Suprapubic skin (tissue), 4 donors: ENCODE measurements at regions not wholly inside any gene's neighbourhood (a gene's known extent, or its start where the extent isn't known, plus 50 kb on each side); places are given as distances from the start of the nearest gene placed in this dataset.

Experiments
- CTCF ChIP-seq, 2 donors: fragments of 200-600 bp in 1 of 2; fragments of 450-650 bp in 1 of 2; sonication (generic) in 1 of 2; IDR thresholded peaks; one replicate each; pipeline ENCODE4 v1.5.1; 2016 to 2019; ENCODE audit warnings: antibody characterized with exemption in 2 of 2, mild to moderate bottlenecking in 1 of 2, moderate library complexity in 1 of 2
- EP300 ChIP-seq: sonication (generic); formaldehyde crosslinking; IDR thresholded peaks from one replicate; pipeline ENCODE4 v1.6.1; 2017; ENCODE audit warnings: antibody characterized with exemption
- POLR2A ChIP-seq, 2 donors: fragments of 450-650 bp; IDR thresholded peaks; one replicate each; pipeline ENCODE4 v1.6.1; 2017; ENCODE audit warnings: antibody characterized with exemption in 2 of 2, mild to moderate bottlenecking in 2 of 2, moderate library complexity in 2 of 2
- POLR2AphosphoS5 ChIP-seq, 3 donors: sonication (generic); formaldehyde crosslinking; IDR thresholded peaks; one replicate each; pipeline ENCODE4 v1.6.1; 2017; ENCODE audit warnings: antibody characterized with exemption in 3 of 3

DNA sequence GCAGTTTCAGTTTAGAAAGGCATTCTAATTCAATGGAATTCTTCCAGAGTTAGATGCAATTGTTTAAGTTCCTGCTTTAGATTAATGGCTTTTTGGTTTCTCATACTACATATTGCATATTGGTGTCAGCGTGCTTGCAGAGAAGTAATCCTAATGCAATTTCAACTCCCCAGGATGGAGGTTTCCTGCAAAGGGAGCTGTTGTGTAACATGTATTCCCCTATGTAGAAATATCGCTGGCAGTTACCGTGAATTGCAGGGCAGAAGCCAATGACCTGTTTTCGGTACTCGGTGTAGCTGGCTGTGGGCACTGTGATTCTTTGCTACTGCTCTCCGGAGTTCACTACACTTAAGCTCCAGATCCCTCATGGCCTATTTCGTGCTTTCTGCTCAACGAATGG lies 256.1 kb upstream of the PTBP2 start:
- TF ChIP-seq CTCF (IDR thresholded peaks at IDR 0.05) = no peak
- TF ChIP-seq POLR2A (IDR thresholded peaks at IDR 0.05) = no peak
- TF ChIP-seq POLR2AphosphoS5 (IDR thresholded peaks at IDR 0.05) = no peak
- TF ChIP-seq EP300 = no peak
